Astrocyte of the spinal cord (primary cell): ENCODE measurements at regions not wholly inside any gene's neighbourhood (a gene's known extent, or its start where the extent isn't known, plus 50 kb on each side); places are given as distances from the start of the nearest gene placed in this dataset.

ENCODE experiments used
- DNase-seq: peaks from one replicate; pipeline ENCODE4 v3.0.0; 2011; ENCODE audit warnings: low read depth, low spot score
- H3K4me3 ChIP-seq: 2 replicates; pipeline ENCODE4 v1.5.1; 2011; ENCODE audit warnings: low read depth, mild to moderate bottlenecking, low read length, moderate library complexity
- in situ Hi-C: cut with HindIII; loops from 2 replicates; pipeline ENCODE4 v1.10.0; 2017; ENCODE audit warnings: low sequenced_read_pairs
- TF ChIP-seq, protein P1 (sequence below): IDR thresholded peaks from 2 replicates; pipeline ENCODE4 v1.5.1; 2012; ENCODE audit warnings: low read depth, mild to moderate bottlenecking, low read length, inconsistent platforms

DNA sequence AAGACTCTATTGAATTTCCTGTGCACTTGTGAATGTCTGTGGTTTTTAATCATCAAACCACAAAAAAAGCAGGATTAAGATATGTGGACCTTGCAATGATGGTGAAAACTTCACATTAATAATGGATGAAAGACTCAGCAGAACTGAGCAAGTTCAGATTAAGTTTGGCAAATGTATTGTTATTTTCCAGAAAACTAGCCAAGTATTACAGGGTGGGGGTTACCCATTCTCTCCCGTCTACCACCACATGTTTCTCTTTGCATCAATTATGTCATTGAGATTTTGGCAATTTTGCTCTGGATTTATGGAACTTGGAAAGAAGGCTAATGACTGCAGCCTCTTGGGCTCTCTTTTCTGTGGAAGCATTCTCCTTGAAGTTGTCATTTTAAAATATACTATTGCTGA is 577.1 kb downstream of the ANKRD50 start:
- TF ChIP-seq, protein P1, sequence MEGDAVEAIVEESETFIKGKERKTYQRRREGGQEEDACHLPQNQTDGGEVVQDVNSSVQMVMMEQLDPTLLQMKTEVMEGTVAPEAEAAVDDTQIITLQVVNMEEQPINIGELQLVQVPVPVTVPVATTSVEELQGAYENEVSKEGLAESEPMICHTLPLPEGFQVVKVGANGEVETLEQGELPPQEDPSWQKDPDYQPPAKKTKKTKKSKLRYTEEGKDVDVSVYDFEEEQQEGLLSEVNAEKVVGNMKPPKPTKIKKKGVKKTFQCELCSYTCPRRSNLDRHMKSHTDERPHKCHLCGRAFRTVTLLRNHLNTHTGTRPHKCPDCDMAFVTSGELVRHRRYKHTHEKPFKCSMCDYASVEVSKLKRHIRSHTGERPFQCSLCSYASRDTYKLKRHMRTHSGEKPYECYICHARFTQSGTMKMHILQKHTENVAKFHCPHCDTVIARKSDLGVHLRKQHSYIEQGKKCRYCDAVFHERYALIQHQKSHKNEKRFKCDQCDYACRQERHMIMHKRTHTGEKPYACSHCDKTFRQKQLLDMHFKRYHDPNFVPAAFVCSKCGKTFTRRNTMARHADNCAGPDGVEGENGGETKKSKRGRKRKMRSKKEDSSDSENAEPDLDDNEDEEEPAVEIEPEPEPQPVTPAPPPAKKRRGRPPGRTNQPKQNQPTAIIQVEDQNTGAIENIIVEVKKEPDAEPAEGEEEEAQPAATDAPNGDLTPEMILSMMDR: no peak
- peak; percentile 92 for DNase-seq
- H3K4me3 ChIP-seq: no peak overlapping the region
- in situ Hi-C loops: no loop called here

DNA sequence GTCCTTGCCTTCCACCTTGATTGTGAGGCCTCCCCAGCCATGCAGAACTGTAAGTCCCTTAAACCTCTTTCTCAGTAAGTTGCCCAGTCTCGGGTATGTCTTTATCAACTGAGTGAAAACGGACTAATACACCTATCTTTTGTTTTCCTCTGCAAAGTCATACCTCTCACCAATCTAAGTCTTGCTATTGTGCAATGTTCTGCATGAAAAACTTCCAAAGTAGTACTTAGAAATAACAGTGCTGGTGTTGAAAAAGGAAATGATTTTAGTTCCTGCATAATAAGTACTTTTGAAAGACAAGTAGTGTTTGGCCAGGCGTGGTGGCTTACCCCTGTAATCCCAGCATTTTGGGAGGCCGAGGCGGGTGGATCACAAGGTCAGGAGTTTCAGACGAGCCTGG is 573.5 kb downstream of the ANKRD50 start:
- in situ Hi-C loops: no loop called here
- H3K4me3 ChIP-seq: no peak overlapping the region
- DNase-seq: no peak
- TF ChIP-seq, protein P1: no peak

DNA sequence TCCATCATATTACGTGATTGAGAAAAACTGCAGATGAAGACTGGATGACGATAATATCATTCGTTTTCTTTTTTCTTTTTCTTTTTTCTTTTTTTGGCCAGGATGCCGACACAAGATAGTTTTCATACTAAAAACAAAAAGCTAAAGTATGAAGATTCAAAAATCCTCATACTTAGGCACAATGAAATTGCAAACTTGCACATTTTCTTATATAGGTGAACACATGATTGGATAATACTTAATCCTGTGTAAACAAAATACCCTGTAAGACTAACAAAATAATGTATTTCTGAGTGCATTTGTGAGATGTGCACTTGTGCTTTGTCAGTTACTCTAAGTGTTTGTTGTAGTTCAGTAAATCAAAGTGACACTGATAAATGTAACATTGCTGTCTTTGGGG is 568.9 kb downstream of the ANKRD50 start:
- TF ChIP-seq, protein P1: no peak
- in situ Hi-C loops: no loop called here
- no peak overlapping the region for H3K4me3 ChIP-seq
- DNase-seq: no peak

DNA sequence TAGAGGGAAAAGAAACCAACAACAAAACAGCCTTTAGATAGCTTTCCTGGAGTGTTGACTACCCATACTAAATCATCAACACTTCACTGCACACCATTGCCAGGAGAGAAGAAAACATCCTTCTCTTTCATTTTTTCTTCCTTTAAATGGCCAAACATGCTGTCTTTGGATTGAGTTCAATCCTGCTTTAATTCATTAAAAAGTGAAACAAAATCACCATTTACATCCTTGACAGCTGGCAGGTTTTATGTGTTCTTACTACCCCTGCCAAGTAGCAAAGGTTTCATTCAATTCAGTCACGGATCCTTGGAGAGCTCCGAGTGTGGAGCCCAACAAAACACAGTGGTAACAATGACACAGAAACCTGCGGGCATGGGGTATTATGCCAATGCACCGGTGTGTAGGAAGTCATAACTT is 568.3 kb downstream of the ANKRD50 start:
- in situ Hi-C loops: no loop called here
- TF ChIP-seq, protein P1: no peak
- DNase-seq: peak; percentile 85
- H3K4me3 ChIP-seq: no peak overlapping the region

DNA sequence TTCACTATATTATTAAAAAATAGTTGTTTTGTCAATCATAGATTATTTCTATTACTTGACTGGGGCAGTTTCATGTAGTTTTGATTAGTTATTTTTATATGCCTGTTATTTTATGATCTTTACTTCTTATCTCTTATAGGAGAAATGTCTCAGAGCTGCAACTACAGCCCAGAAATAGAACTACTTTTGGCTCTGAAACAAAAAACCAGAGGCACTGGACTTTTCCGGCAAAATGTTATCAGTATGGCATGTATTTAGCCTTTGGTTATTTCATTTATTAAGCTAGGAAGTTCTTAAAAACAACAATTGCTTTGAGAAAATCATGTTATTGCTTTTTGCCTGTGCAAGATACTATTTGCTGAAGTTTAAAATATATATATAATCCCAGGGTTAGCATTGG is 566.5 kb downstream of the ANKRD50 start:
- no peak overlapping the region for H3K4me3 ChIP-seq
- TF ChIP-seq, protein P1: no peak
- DNase-seq: no peak
- in situ Hi-C loops: no loop called here

DNA sequence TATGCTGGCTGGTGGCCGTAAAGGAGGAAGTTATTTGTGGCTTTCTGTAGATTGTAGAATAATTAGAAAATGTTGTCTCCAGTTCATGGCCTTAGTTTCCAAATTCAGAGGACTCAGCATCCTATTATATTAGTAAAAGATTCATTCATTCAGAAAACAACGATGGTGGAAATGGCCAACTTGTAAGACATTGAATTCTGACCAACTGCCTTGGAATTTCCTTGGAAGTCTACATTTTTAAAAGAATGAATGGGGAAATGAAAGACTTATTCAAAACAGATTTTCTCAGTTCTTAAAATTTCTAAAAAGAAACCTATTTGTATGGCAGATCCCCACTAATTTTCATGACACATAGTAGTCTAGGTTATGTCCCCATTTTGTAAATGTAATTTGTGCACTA is 561.5 kb downstream of the ANKRD50 start:
- DNase-seq: no peak
- H3K4me3 ChIP-seq: no peak overlapping the region
- TF ChIP-seq, protein P1: no peak
- in situ Hi-C loops: no loop called here

DNA sequence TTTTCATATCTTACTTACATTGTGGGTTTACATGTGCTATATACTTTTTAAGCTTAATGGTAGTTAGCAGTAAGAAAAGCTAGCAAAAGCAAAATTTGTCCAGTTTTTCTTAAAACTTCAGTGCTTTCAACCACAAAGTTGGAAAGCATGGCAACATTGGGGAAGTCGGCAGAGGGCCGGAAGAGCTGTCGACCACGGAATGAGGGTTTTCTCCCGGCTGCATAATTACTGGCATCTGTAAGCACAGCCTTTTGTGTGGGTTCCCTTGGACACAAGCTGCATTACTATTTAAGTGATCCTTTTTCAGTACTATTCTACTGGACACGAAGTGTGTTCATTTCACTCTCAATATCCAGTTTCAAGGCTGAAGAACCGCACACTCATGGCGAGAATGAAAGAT is 560.4 kb downstream of the ANKRD50 start:
- in situ Hi-C loops: no loop called here
- peak; percentile 86 for DNase-seq
- TF ChIP-seq, protein P1: no peak
- no peak overlapping the region for H3K4me3 ChIP-seq
